GM19035 (cell line): ENCODE measurements at regions not wholly inside any gene's neighbourhood (a gene's known extent, or its start where the extent isn't known, plus 50 kb on each side); places are given as distances from the start of the nearest gene placed in this dataset.

ENCODE experiments used
- ATAC-seq: cut with Tn5 transposase; IDR thresholded peaks from one replicate; pipeline ENCODE4 v1.9.1; 2021; ENCODE audit not compliant: unreplicated experiment

DNA sequence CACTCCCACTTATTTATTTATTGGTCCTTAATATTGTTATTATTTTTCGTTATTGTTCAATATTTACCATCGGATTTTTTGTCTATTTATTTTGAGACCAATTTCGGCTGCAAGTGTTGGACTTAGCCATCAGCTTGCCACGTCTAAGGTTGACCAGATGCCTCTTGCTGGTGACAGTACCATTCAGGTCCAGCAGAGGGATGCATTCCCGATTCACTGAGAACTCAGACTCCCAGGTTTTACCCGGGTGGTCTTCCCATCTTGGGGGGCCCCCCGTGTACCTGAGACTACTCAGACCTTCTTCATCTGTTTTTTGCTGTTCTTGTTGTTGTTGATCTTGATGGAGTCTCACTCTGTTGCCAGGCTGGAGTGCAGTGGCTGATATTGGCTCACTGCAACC lies 1435.2 kb downstream of the UQCRFS1 start:
- no peak for ATAC-seq

DNA sequence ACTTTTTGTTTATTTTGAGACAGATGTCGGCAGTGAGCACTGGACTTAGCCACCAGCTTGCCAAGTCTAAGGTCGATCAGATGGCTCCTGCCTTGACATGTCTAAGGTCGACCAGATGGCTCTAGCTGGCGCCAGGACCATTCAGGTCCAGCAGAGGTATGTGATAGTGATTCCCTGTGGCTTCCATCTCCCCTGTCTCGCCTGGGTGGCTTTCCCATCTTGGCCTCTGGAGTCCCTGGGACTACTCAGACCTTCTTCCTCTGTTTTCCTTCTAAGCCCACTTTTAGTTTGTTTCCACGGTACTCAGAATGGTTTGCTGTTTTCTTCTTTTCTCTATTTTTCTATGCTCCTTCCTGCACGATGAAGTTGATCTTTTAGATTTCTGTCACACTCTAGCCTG lies 1435.7 kb downstream of the UQCRFS1 start:
- no peak for ATAC-seq

DNA sequence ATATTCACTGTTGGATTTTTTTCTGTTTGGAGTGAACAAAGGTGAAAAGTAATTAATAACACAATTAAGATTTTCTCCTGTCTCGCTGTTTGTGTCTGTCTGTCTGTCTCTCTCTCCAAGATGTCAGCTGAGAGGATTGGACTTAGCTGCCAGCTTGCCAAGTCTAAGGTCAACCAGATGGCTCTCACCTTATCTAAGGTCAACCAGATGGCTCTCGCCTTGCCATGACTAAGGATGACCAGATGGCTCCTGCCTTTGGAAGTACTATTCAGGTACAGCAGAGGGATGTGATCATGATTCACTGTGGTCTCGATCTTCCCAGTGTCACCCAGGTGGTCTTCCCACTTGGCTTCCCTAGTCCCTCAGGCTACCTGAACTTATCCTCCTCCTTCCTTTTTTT lies 1436.4 kb downstream of the UQCRFS1 start:
- no peak for ATAC-seq

DNA sequence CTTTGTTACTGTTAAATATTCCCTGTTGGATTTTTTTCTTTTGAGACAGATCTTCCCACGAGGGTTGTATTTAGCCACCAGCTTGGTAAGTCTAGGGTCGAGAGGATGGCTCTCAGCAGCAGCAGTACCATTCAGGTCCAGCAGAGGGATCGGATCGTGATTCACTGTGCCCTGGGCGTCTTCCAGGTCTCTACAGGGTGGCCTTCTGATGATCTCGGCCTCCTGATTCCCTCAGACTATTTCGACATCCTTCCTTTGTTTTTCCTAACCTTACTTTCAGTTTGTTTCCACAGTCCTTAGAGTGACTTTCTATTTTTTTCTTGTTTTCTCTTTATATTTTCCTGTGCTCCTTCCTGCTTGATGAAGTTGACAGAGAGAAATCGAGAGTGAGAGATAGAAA lies 1436.9 kb downstream of the UQCRFS1 start:
- no peak for ATAC-seq

GRCh38 chr19:27775395-27775794 lies 1437.6 kb downstream of the UQCRFS1 start:
- no peak for ATAC-seq

- ATAC-seq = no peak
Measured at GRCh38 chr19:27774827-27775226, 1438.1 kb downstream of the UQCRFS1 start.

GRCh38 chr19:27774337-27774736 lies 1438.6 kb downstream of the UQCRFS1 start:
- ATAC-seq = no peak

- ATAC-seq = no peak
Measured at GRCh38 chr19:27773318-27774094, 1439.4 kb downstream of the UQCRFS1 start.

DNA sequence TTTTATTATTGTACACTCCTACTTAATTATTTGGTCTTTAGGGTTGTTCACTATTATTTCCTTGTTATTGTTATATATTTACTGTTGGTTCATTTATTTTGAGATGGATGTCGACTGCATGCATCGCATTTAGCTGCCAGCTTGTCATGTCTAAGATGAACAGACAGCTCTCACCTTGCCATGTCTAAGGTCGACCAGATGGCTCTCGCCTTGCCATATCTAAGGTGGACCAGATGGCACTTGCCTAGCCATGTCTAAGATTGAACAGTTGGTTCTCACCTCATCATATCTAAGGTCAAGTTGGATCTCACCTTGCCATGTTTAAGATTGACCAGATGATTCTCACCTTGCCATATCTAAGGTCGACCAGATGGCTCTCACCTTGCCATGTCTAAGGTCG lies 1440.9 kb downstream of the UQCRFS1 start:
- ATAC-seq = no peak

GRCh38 chr19:27770095-27770494 lies 1442.9 kb downstream of the UQCRFS1 start:
- no peak for ATAC-seq

DNA sequence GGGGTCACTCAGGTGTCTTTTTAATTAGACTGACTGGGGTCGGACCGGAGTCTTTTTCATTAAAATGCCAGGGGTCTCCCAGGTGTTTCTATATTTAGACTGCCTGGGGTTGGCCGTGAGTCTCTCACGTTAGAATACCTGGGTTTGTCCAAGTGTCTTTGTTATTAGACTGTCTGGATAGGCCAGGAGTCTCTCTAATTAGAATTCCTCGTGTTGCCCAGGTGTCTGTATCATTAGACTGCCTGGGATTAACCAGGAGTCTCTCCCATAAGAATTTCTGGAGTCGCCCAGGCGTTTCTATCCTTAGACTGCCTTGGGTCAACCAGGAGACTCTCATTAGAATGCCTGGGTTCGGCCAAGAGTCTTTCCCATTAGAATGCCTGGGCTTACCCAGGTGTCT lies 1445.7 kb downstream of the UQCRFS1 start:
- no peak for ATAC-seq

DNA sequence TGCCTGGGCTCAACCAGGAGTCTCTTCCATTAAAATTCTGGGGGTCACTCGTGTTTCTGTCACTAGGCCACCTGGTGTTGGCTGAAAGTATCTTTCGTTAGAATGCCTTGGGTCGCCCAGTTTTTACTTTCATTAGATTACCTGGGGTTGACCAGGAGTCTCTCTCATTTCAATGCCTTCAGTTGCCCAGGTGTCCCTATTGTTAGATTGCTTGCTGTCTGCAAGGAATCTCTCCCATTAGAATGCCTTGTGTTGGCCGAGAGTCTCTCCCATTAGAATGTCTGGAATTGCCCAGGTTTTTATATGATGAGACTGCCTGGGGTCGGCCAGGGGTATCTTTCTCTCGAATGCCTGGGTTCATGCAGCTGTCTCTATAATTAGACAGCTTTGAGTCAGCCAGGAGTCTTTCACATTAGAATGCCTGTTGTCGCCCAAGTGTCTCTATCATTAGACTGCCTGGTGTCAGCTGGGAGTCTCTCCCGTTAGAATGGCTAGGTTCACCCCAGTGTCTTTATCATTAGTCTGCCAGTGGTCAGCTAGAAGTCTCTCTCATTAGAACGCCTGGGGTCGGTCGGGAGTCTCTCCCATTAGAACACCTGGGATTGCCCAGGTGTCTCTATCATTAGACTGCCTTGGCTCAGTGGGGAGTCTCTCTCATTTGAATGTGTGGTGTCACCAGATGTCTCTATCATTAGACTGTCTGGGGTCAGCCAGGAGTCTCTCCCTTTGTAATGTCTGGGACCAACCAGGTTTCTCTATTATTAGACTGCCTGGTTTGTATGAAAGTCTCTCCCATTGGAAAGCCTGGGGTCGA lies 1446.8 kb downstream of the UQCRFS1 start:
- no peak for ATAC-seq

DNA sequence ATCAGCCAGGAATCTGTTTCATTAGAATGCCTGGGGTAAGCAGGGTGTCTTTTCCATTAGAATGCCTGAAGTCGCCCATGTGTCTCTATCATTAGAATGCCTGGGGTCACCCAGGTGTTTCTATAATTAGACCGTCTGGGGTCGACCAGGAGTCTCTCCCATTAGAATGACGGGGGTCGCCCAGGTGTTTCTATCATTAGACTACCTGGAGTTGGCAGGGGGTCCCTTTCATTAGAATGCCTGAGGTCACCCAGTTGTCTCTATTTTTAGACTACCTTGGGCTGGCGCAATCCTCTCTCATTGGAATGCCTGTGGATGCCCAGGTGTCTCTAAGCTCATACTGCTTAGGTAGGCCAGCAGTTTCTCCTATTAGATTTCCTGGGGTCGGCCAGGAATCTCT lies 1447.6 kb downstream of the UQCRFS1 start:
- no peak for ATAC-seq

DNA sequence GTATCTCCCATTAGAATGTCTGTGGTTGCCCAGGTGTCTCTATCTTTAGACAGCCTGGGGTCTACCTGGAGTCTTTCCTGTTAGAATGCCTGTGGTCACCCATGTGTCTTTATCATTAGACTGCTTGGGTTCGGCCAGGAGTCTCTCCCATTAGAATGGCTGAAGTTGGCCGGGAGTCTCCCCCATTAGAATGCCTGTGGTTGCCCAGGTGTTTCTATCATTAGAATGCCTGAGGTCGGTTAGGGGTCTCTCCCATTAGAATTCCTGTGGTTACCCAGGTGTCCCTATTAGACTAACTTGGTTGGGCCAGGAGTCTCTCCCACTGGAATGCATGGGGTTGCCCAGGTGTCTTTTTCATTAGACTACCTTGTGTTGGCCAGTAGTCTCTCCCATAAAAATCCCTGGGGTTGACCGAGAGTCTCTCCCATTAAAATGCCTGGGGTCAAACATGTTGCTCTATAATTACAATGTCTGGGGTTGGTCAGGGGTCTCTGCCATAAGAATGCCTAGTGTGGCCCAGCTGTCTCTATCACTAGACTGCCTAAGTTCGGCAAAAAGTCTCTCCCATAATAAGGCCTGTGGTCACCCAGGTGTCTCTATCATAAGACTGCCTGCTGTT lies 1448.7 kb downstream of the UQCRFS1 start:
- ATAC-seq = no peak

- ATAC-seq = no peak
Measured at GRCh38 chr19:27762933-27763332, 1450.0 kb downstream of the UQCRFS1 start.

DNA sequence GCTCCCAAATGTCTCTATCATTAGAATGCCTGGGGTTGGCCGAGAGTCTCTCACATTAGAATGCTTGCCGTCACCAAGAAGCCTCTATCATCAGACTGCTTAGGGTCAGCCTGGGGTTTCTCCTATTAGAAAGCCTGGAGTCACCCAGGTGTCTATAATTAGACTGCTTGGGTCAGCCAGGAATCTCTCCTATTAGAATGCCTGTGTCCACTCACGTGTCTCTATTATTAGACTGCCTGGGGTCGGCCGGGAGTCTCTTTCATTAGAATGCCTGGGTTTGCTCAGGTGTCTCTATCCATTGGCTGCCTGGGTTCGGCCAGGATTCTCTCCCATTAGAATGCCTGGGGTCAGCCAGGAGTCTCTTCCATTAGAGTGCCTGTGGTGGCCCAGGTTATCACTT lies 1453.1 kb downstream of the UQCRFS1 start:
- ATAC-seq = no peak

- no peak for ATAC-seq
Measured at GRCh38 chr19:27758626-27759505, 1454.1 kb downstream of the UQCRFS1 start.

DNA sequence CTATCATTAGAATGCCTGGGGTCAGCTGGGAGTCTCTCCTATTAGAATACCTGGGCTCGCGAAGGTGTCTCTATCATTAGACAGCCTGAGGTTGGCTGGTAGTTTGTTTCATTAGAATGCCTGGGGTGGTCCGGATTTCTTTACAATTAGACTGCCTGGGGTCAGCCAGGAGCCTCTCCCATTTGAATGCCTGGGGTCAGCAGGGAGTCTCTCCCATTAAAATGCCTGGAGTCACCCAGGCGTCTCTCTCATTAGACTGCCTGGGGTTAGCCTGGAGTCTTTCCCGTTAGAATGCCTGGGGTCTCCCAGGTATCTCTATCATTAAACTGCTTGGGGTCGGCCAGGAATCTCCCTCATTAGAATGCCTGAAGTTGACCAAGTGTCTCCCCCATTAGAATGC lies 1458.3 kb downstream of the UQCRFS1 start:
- ATAC-seq = no peak

GRCh38 chr19:27753622-27754021 lies 1459.3 kb downstream of the UQCRFS1 start:
- no peak for ATAC-seq

- no peak for ATAC-seq
Measured at GRCh38 chr19:27752530-27753184, 1460.3 kb downstream of the UQCRFS1 start.

DNA sequence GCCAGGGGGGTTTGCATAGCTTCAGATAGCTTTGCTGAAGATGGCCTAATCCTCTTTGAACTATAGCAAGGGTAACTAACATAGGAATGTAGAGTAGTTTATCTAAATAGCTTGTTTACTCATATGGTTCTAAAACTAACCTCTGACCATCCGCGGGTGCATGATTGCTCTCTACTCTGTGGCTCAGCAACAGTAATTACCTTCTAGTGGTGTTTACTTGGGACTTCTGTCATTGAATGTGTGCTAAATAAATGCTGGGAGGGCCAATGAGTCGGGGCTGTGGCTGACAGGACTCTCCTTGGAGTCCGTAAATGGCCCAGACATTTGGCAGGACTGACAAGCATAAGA lies 1461.9 kb downstream of the UQCRFS1 start:
- no peak for ATAC-seq
